Upper lobe of left lung (tissue), 6 donors: ENCODE measurements at regions not wholly inside any gene's neighbourhood (a gene's known extent, or its start where the extent isn't known, plus 50 kb on each side); places are given as distances from the start of the nearest gene placed in this dataset.

Experiments used
- ATAC-seq, 2 donors: fragments of 200-7000 bp; cut with Tn5 transposase; one replicate each; pipeline ENCODE4 v1.9.1; 2022; ENCODE audit warnings: mild to moderate bottlenecking in 2 of 2, moderate library complexity in 2 of 2; ENCODE audit not compliant: low FRiP score in 2 of 2
- DNase-seq, 2 donors: peaks; one replicate each; pipeline ENCODE4 v3.0.0-alpha.2; 2019 to 2020
- H3K27ac ChIP-seq, 4 donors: fragments of 200-600 bp; sonication (generic); one replicate each; pipeline ENCODE4 v1.5.1; 2016 to 2019
- H3K27me3 ChIP-seq, 4 donors: fragments of 200-600 bp; sonication (generic); one replicate each; pipeline ENCODE4 v1.5.1; 2017 to 2019
- H3K36me3 ChIP-seq, 4 donors: fragments of 200-600 bp; sonication (generic); one replicate each; pipeline ENCODE4 v1.5.1; 2016 to 2019
- H3K4me1 ChIP-seq, 4 donors: fragments of 200-600 bp; sonication (generic); one replicate each; pipeline ENCODE4 v1.5.1; 2018 to 2019
- H3K4me3 ChIP-seq, 4 donors: fragments of 200-600 bp; sonication (generic); one replicate each; pipeline ENCODE4 v1.5.1; 2017 to 2019; ENCODE audit warnings: mild to moderate bottlenecking in 2 of 4, moderate library complexity in 1 of 4
- H3K9me3 ChIP-seq, 4 donors: fragments of 200-600 bp; sonication (generic); one replicate each; pipeline ENCODE4 v1.5.1; 2018 to 2019
- CTCF ChIP-seq, 6 experiments: fragments of 450-650 bp in 4 of 6; fragments of 200-600 bp in 2 of 6; sonication (generic) in 2 of 6; IDR thresholded peaks; one replicate each; pipeline ENCODE4 v1.5.1; 2016 to 2019; ENCODE audit warnings: antibody characterized with exemption in 6 of 6
- EP300 ChIP-seq, 4 donors: sonication (generic); formaldehyde crosslinking; IDR thresholded peaks; one replicate each; pipeline ENCODE4 v1.5.1; 2017; ENCODE audit warnings: antibody characterized with exemption in 4 of 4, control low read depth in 2 of 4
- POLR2A ChIP-seq, 4 donors: fragments of 450-650 bp; IDR thresholded peaks; one replicate each; pipeline ENCODE4 v1.5.1; 2016 to 2017; ENCODE audit warnings: antibody characterized with exemption in 4 of 4, mild to moderate bottlenecking in 2 of 4
- POLR2AphosphoS5 ChIP-seq, 2 donors: sonication (generic); formaldehyde crosslinking; IDR thresholded peaks; one replicate each; pipeline ENCODE4 v1.5.1; 2017; ENCODE audit warnings: antibody characterized with exemption in 2 of 2
- WGBS, 2 donors: methylation state at CpG; one replicate each; pipeline ENCODE4 v1.1.5; 2017 to 2018; 5-methylcytosine and 5-hydroxymethylcytosine counted together
- donor health status: DM: no; HTN: no; CAD: no; lungs with moderate emphysema.
- donor health status: DM: no; HTN: yes; CAD: no; lungs with severe emphysema.

- Histone ChIP-seq H3K4me1 (no peaks in the 10 kb centered on the region), H3K9me3 (no peaks in the 10 kb centered on the region), H3K36me3 (no peaks in the 10 kb centered on the region), H3K4me3 (no peak overlapping the region), H3K27ac (no peak overlapping the region), H3K27me3 (no peaks in the 10 kb centered on the region)
- 72 to 76% methylated on average over 4 of the region's 4 CpGs for WGBS, 2 donors
- ATAC-seq (no peak), DNase-seq (no peak)
- TF ChIP-seq EP300 (IDR thresholded peaks at IDR 0.05) (no peak), POLR2AphosphoS5 (IDR thresholded peaks at IDR 0.05) (no peak), POLR2A (IDR thresholded peaks at IDR 0.05) (no peak), CTCF (IDR thresholded peaks at IDR 0.05) (no peak)
Measured at GRCh38 chr3:181987736-181988135, 276.0 kb downstream of the SOX2 start.

- DNase-seq: no peak
- H3K27me3 ChIP-seq: no peaks in the 10 kb centered on the region
- 83 to 89% methylated on average over 4 of the region's 4 CpGs for WGBS, 2 donors
- no peak overlapping the region for H3K27ac ChIP-seq
- no peak for ATAC-seq
- no peaks in the 10 kb centered on the region for H3K36me3 ChIP-seq
- H3K9me3 ChIP-seq: no peaks in the 10 kb centered on the region
- TF ChIP-seq POLR2AphosphoS5 (IDR thresholded peaks at IDR 0.05): no peak
- no peak for TF ChIP-seq CTCF (IDR thresholded peaks at IDR 0.05)
- TF ChIP-seq EP300 (IDR thresholded peaks at IDR 0.05): no peak
- TF ChIP-seq POLR2A (IDR thresholded peaks at IDR 0.05): no peak
- no peak overlapping the region for H3K4me3 ChIP-seq
- no peaks in the 10 kb centered on the region for H3K4me1 ChIP-seq
Measured at GRCh38 chr3:181998828-181999227, 287.1 kb downstream of the SOX2 start.

- no peak for DNase-seq
- no peak for TF ChIP-seq CTCF (IDR thresholded peaks at IDR 0.05)
- no peak for TF ChIP-seq EP300 (IDR thresholded peaks at IDR 0.05)
- no peak for TF ChIP-seq POLR2AphosphoS5 (IDR thresholded peaks at IDR 0.05)
- no peak for TF ChIP-seq POLR2A (IDR thresholded peaks at IDR 0.05)
- Histone ChIP-seq H3K27me3 (no peaks in the 10 kb centered on the region), H3K27ac (no peak overlapping the region), H3K9me3 (no peaks in the 10 kb centered on the region), H3K36me3 (no peaks in the 10 kb centered on the region), H3K4me1 (no peaks in the 10 kb centered on the region), H3K4me3 (no peak overlapping the region)
- WGBS, 2 donors: 83 to 88% methylated on average over 6 of the region's 6 CpGs
- ATAC-seq: no peak
Measured at GRCh38 chr3:181999314-181999713, 287.6 kb downstream of the SOX2 start.

- Histone ChIP-seq H3K4me3 (no peak overlapping the region), H3K36me3 (no peaks in the 10 kb centered on the region), H3K9me3 (no peaks in the 10 kb centered on the region), H3K27me3 (no peaks in the 10 kb centered on the region), H3K27ac (no peak overlapping the region), H3K4me1 (no peaks in the 10 kb centered on the region)
- 57% methylated on average over 5 of the region's 5 CpGs for WGBS, 2 donors
- ATAC-seq (no peak), DNase-seq (no peak)
- TF ChIP-seq POLR2AphosphoS5 (IDR thresholded peaks at IDR 0.05) (no peak), POLR2A (IDR thresholded peaks at IDR 0.05) (no peak)
Measured at GRCh38 chr3:182000447-182000846, 288.7 kb downstream of the SOX2 start.

- Histone ChIP-seq H3K27me3 (no peaks in the 10 kb centered on the region), H3K9me3 (no peaks in the 10 kb centered on the region), H3K36me3 (no peaks in the 10 kb centered on the region), H3K27ac (no peak overlapping the region), H3K4me3 (no peak overlapping the region), H3K4me1 (no peaks in the 10 kb centered on the region)
- ATAC-seq: no peak
- 89 to 94% methylated on average over 3 of the region's 3 CpGs for WGBS, 2 donors
- TF ChIP-seq CTCF (IDR thresholded peaks at IDR 0.05) (no peak), EP300 (IDR thresholded peaks at IDR 0.05) (no peak), POLR2A (IDR thresholded peaks at IDR 0.05) (no peak), POLR2AphosphoS5 (IDR thresholded peaks at IDR 0.05) (no peak)
- no peak for DNase-seq
Measured at GRCh38 chr3:182005219-182005618, 293.5 kb downstream of the SOX2 start.
